ENCODE measurements at regions not wholly inside any gene's neighbourhood (a gene's known extent, or its start where the extent isn't known, plus 50 kb on each side); places are given as distances from the start of the nearest gene placed in this dataset.

GRCh38 chr9:13352451-13352979, 73.0 kb upstream of the MPDZ start:
- no peaks in the 10 kb centered on the region for H3K4me1 Mint-ChIP-seq
- no peaks in the 10 kb centered on the region for H3K27me3 Mint-ChIP-seq
- H3K9me3 Mint-ChIP-seq: no peaks in the 10 kb centered on the region
- no peaks in the 10 kb centered on the region for H3K36me3 Mint-ChIP-seq
- H3K27ac Mint-ChIP-seq: no peak overlapping the region
- no peak overlapping the region for H3K4me3 Mint-ChIP-seq

DNA sequence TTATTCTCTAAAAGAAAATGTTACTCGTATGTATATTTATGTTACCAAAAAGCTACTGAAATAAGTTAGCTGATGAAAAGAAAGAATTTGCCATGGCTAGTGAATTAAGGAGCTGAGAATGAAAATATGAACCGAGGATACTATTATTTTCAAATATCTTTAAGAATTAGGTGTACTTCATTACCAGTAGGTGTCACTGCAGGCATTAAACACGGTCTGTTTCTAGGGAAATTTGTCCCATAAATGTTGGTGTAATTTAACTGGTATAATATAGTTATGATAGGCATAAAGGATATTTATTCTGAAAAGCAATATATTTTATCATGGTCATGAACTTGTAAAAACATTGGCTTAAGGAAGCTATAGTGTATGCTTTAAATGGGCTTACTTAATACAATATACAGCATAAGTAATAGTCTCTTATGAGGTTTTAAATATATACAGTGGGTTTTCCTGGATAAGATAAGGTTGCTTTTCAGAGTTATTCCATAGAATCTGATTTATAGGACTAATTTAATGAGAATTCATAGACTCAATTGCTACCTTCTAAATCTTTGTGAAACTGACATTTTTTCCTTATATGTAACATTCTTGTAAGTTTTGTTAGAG, 72.4 kb upstream of the MPDZ start:
- Mint-ChIP-seq H3K27ac (no peak overlapping the region), H3K36me3 (no peaks in the 10 kb centered on the region), H3K4me1 (no peaks in the 10 kb centered on the region), H3K4me3 (no peak overlapping the region), H3K27me3 (no peaks in the 10 kb centered on the region), H3K9me3 (no peaks in the 10 kb centered on the region)

DNA sequence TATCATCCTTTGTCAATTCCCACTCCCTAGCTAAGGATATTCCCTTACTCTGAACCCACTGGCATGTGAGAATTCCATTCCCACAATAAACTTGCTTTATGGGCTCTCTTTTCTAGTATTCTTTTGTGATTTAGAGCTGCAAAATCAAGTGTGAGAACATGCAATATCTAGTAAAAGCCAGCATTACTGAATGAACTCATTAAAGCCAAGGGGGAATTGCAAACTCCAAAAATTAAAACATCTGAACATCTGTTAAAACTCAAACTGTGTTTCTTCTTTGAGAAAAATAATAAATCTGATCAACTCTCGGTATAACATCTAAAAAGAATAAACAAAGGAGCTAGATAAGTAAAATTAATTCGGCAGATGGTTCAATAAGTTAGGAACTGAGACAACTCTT, 53.1 kb upstream of the MPDZ start:
- Mint-ChIP-seq H3K36me3 (no peaks in the 10 kb centered on the region), H3K9me3 (no peaks in the 10 kb centered on the region), H3K4me1 (no peaks in the 10 kb centered on the region), H3K27ac (no peak overlapping the region), H3K4me3 (no peak overlapping the region), H3K27me3 (no peaks in the 10 kb centered on the region)

DNA sequence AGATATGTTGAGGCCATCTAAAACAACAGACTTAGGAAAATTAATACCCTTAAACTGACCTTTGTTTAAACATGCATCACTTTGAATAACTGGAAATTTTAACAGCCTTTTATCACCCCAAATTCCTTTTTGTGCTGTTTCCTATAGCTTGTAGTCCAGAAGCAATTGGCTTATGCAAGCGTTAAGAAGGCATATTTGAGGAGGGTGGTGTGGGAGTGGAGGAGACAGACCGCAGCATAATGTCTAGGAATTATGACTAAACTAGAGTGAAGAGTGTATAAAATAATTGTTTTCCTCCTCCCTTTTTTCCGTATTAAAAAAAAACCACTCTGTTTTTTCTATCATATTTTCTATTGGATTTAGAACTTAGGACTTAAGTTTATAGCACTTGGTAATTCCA, 51.8 kb upstream of the MPDZ start:
- H3K9me3 Mint-ChIP-seq: no peaks in the 10 kb centered on the region

GRCh38 chr9:13330396-13331004, 51.0 kb upstream of the MPDZ start:
- Mint-ChIP-seq H3K4me1 (no peaks in the 10 kb centered on the region), H3K27ac (no peak overlapping the region), H3K4me3 (no peak overlapping the region), H3K9me3 (no peaks in the 10 kb centered on the region), H3K27me3 (no peaks in the 10 kb centered on the region), H3K36me3 (no peaks in the 10 kb centered on the region)

More for the DNA sequence above, 51.8 kb upstream of the MPDZ start:
- Mint-ChIP-seq H3K27me3 (no peaks in the 10 kb centered on the region), H3K4me3 (no peak overlapping the region), H3K36me3 (no peaks in the 10 kb centered on the region), H3K27ac (no peak overlapping the region), H3K4me1 (no peaks in the 10 kb centered on the region)
